HFF-Myc (cell line): ENCODE measurements at regions not wholly inside any gene's neighbourhood (a gene's known extent, or its start where the extent isn't known, plus 50 kb on each side); places are given as distances from the start of the nearest gene placed in this dataset.
A peak's percentile ranks its signal among the peaks of the same experiment; 100 is the strongest.

ENCODE experiments used
- DNase-seq: peaks from one replicate; pipeline ENCODE4 v3.0.0-alpha.2; 2011; ENCODE audit warnings: low read depth; ENCODE audit errors: extremely low read depth
- H3K4me3 ChIP-seq: replicated peaks from 2 replicates; pipeline ENCODE4 v1.5.1; 2011; ENCODE audit warnings: low read depth, mild to moderate bottlenecking, control low read depth, low read length
- TF ChIP-seq, protein P1 (sequence below): IDR thresholded peaks from 2 replicates; pipeline ENCODE4 v1.5.1; 2012; ENCODE audit warnings: mild to moderate bottlenecking, low read depth, low read length, control low read depth; ENCODE audit errors: missing control alignments

DNA sequence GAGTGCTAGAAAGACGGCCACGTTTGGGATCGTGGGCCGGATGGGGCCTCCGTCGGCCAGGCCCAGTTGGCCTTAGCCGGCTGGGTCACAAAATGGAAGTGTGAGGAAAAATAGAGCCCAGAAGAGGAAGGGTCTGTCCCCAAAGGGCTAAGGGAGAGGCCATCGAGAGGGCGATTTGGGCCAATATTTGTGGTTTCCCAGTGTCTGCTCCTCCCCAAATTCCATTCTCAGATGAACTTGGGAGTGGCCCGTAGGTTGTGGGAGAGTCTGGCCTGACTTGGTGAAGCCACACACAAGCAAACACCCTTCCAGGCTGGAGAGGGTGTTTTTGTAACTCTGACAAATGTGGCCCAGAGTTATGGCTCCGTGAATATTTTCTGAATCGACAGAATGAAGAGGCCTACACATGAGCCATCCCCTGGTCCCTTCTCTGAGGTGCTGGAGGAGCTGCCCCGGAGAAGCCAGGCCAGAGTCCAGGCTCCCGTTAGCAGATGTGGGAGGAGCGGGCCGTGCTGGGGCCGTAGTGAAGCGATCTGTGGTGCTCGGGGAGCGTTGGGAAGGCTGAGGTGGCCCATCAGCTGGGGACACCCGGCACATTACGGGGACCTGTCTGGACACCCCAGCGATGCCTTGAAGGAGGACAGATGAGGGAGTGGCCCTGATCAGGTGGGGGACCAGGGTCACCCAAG is 73.5 kb upstream of the PPARA start:
- peak overlapping the region; percentile 69 for H3K4me3 ChIP-seq
- TF ChIP-seq, protein P1, sequence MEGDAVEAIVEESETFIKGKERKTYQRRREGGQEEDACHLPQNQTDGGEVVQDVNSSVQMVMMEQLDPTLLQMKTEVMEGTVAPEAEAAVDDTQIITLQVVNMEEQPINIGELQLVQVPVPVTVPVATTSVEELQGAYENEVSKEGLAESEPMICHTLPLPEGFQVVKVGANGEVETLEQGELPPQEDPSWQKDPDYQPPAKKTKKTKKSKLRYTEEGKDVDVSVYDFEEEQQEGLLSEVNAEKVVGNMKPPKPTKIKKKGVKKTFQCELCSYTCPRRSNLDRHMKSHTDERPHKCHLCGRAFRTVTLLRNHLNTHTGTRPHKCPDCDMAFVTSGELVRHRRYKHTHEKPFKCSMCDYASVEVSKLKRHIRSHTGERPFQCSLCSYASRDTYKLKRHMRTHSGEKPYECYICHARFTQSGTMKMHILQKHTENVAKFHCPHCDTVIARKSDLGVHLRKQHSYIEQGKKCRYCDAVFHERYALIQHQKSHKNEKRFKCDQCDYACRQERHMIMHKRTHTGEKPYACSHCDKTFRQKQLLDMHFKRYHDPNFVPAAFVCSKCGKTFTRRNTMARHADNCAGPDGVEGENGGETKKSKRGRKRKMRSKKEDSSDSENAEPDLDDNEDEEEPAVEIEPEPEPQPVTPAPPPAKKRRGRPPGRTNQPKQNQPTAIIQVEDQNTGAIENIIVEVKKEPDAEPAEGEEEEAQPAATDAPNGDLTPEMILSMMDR = no peak
- DNase-seq = no peak

DNA sequence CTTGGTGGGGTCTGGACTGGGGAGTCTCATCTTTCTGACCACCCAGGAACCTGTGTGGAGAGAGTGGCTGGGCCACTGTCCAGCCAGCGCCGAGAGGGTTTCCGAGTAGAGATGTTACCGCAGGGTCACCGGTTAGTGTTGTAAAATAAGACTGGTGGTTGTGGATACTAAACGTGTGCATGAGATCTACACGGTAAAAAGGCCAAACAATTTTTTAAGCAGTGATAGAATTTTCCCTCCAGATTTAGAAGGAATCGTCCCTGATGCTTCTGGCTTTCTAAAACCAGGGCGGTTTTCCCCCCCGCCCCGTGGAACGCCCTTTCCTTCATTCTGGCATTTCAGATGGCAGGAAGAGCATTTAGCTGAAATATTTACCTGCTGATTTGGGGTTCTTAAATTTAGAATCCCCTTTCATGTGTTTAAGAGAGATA is 72.6 kb upstream of the PPARA start:
- H3K4me3 ChIP-seq = peak overlapping the region; percentile 69
- DNase-seq = no peak
- TF ChIP-seq, protein P1 = no peak

DNA sequence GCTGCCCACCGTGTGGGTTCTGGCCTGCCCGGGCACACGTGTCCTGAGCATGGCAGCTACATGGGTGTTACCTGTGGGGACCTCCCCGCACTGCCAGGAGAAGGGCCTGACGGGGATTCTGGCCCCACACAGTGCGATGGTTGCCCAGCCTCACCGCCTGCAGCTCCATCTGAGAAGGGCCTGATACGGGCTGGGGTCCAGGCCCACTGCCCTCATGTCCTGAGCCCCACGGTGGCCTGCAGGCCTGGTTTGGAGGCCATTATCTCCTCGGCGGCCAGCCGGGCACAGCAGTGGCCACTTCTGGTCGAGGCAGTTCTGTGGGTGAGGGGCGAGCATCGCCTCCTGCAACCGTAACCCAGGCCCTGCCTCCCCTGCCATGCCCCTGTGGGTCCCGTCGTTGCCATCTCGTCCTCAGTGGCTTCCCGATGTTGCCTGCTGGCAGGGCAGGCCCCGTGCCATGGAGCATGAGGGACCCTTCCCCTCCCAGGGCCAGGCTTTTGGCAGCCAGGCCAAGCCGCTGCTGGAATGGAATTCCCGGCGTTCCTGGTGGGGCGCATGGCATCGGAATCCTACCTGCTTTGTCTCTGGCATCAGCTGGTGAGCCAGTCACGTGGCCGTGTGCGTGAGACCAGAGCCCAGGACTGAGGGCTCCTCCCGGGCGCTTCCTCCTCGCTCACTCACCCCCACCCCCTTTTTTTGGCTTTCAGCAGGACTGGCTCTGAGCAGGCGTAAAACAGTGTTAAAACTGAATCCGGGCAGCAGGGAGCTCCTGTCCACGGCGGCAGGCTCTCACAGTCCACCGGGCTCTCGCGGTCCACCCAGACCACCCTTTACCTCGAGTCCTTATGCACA is 71.9 kb upstream of the PPARA start:
- DNase-seq = no peak
- H3K4me3 ChIP-seq = peak overlapping the region; percentile 69
- TF ChIP-seq, protein P1 = no peak

DNA sequence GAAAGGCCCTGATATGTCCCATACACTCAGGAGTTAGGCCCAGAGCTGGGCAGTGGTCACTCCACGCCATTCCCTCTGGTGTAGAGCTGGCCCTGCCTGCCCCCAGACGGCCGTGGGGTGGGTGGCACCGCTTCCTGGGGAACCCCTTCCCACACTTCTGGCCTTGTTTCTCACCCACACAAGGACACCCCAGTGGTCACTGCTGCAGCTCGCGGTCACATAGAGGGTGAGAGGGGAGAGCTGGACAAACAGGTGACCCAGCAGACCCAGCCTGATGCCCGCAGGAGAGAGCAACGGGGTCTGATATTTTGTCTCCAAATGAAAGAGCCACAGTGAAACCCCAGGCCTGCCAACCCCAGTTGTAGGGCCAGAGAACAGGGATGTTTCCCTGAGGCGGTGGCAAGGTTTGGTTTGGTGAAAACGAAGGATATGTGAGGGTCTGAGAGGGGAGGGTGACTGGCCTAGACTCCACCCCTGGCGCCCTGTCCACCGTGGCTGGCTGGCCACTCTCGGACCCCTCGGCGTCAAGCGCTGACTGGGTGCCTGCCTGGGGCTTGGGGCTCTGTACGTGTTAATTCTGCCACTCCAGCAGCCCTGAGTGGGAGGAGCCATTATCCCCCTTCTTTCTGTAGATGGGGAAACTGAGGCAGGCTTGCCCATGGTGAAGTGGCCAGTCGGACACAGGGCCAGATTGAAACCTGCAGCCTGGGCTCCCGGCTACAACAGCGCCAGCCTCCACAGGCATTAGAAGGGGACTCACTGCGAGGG is 71.0 kb upstream of the PPARA start:
- DNase-seq = no peak
- TF ChIP-seq, protein P1 = no peak
- H3K4me3 ChIP-seq = peak overlapping the region; percentile 69

DNA sequence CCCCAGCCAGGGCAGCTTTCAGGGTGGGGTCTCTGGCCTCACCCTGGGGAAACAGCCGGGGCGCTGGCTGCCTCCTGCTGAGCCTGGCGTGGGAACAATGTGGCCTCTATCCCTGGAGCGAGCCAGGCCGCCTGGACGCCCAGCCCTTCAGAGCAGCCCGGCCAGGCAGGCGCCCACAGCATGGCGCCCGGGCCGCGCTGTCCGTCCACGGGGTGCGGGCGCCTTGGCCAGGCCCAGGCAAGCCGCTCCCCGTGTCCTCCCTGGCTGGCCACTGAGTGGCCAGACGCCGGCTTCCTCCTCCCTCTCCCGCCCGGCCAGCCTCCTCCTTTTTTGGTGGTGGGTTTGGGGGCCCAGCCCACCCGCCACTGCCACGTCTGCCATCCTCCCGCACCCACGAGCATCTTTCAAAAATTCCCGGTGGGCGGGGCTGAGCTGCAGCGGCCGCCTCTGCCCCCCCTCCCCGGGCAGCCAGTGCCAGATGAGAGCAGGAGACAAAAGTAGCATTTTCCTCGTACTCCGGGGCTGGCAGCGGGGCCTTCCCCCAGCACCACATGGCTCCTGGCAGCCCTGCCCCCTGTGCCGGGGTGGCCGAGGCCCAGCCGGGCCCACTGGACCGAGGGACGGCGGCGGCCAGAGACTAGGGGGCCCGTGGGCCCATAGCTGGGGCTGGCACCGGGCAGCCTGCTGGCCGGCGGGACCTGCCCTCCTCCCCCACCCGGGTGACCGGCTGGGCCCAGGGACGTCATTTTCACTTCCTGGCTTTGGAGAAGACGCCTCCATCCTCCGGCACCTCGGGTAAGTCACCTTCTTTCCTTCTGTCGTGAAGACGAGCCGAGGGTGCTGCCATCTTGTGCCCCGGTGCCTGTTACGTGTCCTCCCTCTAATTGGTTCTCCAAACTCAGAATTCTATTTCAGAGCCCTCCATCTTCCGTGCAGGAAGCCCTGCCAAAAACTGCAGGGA is 70.2 kb upstream of the PPARA start:
- peak overlapping the region; percentile 69 for H3K4me3 ChIP-seq
- no peak for DNase-seq
- TF ChIP-seq, protein P1 = no peak
